Hepatocyte (in vitro differentiated cells): ENCODE measurements at regions not wholly inside any gene's neighbourhood (a gene's known extent, or its start where the extent isn't known, plus 50 kb on each side); places are given as distances from the start of the nearest gene placed in this dataset.

Experiments used
- EZH2 ChIP-seq: fragments of 200-600 bp; sonication (generic); IDR thresholded peaks from 2 replicates; pipeline ENCODE4 v1.6.1; 2016; ENCODE audit warnings: antibody characterized with exemption, mild to moderate bottlenecking, borderline replicate concordance
- EZH2phosphoT487 ChIP-seq: fragments of 200-600 bp; sonication (generic); IDR thresholded peaks from one replicate; pipeline ENCODE4 v1.6.1; 2018; ENCODE audit warnings: antibody characterized with exemption, mild to moderate bottlenecking, low read depth, moderate library complexity; ENCODE audit not compliant: unreplicated experiment, severe bottlenecking
- TF ChIP-seq, protein P1 (sequence below): fragments of 200-600 bp; sonication (generic); IDR thresholded peaks from 2 replicates; pipeline ENCODE4 v1.5.1; 2016; ENCODE audit warnings: antibody characterized with exemption, mild to moderate bottlenecking; ENCODE audit not compliant: poor library complexity

DNA sequence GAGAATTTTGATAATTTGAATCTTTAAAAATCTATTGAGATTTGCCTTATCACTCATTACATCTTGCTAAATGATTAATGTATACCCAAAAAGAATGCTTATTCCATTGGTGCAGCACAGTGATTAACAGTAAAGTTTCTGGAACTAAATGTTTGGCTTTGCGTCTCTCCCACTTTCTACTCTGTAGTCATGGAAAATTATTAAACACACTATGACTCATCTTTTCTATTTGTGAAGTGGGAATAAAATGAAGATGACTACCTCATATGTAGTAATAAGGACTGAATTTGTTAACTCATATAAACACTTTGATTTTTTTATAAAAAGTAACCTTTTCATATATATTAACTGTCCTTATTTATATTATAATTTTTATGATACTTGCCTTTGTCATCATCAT, 118.1 kb downstream of the RERGL start:
- TF ChIP-seq, protein P1, sequence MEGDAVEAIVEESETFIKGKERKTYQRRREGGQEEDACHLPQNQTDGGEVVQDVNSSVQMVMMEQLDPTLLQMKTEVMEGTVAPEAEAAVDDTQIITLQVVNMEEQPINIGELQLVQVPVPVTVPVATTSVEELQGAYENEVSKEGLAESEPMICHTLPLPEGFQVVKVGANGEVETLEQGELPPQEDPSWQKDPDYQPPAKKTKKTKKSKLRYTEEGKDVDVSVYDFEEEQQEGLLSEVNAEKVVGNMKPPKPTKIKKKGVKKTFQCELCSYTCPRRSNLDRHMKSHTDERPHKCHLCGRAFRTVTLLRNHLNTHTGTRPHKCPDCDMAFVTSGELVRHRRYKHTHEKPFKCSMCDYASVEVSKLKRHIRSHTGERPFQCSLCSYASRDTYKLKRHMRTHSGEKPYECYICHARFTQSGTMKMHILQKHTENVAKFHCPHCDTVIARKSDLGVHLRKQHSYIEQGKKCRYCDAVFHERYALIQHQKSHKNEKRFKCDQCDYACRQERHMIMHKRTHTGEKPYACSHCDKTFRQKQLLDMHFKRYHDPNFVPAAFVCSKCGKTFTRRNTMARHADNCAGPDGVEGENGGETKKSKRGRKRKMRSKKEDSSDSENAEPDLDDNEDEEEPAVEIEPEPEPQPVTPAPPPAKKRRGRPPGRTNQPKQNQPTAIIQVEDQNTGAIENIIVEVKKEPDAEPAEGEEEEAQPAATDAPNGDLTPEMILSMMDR, result no peak
- TF ChIP-seq EZH2phosphoT487 (no peak), EZH2 (no peak)
